ENCODE measurements at regions not wholly inside any gene's neighbourhood (a gene's known extent, or its start where the extent isn't known, plus 50 kb on each side); places are given as distances from the start of the nearest gene placed in this dataset.

- no peak for DNase-seq (ENCODE audit: low spot score)
Observed at GRCh38 chr18:11199477-11199876, 50.1 kb upstream of the PIEZO2 start.
